Fibroblast of upper back skin (primary cell): ENCODE measurements at regions not wholly inside any gene's neighbourhood (a gene's known extent, or its start where the extent isn't known, plus 50 kb on each side); places are given as distances from the start of the nearest gene placed in this dataset.

Source experiments
- DNase-seq: peaks from one replicate; pipeline ENCODE4 v3.0.0-alpha.2; 2013

- no peak for DNase-seq
Observed at GRCh38 chr16:73669535-73670274, 621.8 kb upstream of the ZFHX3 start.

DNA sequence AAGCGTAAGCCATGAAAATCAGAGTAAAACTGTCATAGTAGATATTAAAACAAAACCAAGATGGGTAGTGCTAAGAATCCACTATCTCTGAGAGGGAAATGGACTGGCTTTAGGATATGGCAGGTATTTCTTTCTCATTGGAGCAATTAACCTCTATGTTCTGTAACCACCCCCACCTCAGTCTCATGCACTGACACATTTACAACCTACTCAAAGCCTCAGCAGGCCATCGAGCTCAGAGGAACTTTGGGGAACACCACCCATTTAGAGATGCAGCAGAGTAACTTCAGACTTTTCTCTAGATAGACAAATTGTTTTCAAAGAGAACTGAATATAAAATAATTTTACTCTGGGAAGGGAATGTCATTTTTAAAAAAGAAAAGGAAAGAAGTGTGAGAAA lies 615.8 kb upstream of the ZFHX3 start:
- no peak for DNase-seq

DNA sequence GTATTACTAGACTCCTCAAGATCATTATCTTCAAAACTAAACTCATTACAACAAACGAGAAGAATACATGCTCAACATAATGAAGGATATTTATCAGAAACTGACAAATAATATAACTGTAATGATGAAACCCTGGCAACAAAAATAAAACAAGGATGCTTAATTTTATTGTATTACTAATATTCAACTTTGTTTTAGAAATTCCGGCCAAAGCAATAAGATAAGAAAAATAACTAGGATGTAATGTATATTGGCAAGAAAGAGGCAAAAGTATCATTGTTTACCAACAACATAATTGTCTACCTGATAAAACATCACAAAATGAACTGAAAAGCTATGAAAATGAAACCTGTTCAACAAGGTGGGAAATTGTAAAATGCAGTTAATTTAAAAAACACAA lies 588.3 kb upstream of the ZFHX3 start:
- DNase-seq, result no peak

DNA sequence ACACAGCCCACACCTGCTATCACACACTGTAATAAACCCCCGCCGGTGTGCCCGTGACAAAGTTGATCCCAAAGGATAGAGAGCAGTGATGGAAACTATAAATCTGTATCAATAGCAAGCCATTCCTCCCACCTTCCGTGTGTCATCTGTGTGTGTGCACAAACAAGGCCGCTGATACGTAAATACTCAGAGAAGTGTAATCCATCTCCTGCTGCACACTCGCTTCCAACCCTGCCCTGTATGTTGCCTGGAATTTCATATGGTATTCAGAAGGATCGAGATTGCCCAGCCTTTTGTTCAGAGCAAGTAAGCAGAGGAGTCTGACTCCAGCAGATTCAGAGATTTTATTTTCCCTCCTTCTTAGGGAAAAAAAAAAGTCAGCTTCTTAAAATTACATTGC lies 581.1 kb upstream of the ZFHX3 start:
- DNase-seq, result no peak

DNA sequence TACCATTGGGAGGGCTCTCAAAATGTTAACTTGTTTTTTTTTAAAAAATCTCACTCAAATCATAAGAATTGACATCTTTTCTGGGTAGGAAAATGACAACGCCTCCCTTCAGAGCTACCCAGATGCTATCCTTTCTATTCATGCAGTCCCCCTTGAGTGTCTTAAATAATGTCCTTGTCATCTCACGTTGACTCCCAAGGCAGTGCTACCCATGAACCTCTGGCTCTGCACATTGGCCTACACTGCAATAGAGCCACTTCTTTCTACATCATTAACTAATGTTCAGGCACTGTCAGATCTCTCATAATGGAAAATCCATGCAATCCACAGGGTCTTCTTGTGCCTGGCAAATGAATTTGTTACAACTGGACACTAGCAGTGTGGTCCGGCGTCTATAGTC lies 569.8 kb upstream of the ZFHX3 start:
- no peak for DNase-seq

DNA sequence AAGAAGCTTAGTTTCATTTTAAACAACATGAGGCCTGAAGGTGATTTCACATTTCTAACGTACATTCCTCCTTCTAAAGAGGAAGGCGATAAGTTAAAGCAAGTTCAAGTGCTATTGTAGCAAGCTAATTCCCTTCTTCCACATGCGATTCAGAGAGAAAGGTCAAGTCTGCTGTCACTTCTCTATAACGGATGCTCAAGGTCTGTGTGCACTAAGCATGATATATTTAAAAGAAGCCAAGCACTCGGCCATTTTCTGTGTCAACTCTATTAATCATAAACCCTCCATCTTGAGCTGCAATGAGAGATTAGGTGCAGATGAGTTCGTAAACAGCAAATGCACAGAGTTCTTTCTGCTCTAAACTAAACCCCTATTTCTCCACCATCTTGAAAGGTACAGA lies 568.8 kb upstream of the ZFHX3 start:
- DNase-seq, result no peak

GRCh38 chr16:73616166-73616753 lies 568.3 kb upstream of the ZFHX3 start:
- peak; percentile 11 for DNase-seq

- DNase-seq, result no peak
Observed at GRCh38 chr16:73615071-73615940, 567.4 kb upstream of the ZFHX3 start.

DNA sequence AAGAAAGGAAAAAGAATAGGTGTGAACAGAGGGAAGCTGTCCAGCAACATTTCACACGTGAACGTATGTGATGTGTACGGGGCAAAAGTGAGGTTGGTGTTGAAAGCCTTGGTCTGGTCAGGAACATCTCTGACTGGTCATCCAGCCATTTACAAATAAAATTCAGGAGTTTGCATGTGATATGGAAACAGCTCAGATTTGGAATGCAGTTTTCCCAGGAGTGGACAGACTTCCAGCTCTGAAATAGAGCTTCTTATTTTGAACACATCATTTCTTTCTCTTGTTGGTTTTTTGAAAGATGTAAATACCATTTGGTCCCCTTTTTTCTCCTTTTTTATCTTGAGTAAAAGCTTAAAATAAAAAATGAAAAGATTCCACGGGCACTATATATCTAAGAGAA lies 566.2 kb upstream of the ZFHX3 start:
- DNase-seq, result no peak

- no peak for DNase-seq
Observed at GRCh38 chr16:73610605-73611156, 562.8 kb upstream of the ZFHX3 start.

- no peak for DNase-seq
Observed at GRCh38 chr16:73610160-73610559, 562.2 kb upstream of the ZFHX3 start.

DNA sequence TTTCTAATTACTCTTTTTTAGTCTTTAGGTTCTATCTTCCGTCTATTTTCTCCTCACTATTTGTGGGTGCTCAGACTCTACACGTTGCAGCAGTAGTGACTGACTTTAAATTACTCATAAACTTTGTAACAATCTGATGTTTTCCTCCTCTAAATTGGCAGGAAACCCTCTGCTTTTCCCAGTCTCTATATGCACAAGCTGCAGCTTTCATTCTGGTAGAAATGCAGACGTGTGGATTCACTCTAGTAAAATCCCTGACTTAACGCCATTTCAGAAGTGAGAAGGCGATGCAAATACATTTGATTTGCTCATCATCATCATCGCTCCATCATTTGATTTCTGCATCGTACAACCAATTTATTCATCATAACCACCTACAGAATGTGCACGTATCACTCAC lies 561.0 kb upstream of the ZFHX3 start:
- DNase-seq, result no peak

DNA sequence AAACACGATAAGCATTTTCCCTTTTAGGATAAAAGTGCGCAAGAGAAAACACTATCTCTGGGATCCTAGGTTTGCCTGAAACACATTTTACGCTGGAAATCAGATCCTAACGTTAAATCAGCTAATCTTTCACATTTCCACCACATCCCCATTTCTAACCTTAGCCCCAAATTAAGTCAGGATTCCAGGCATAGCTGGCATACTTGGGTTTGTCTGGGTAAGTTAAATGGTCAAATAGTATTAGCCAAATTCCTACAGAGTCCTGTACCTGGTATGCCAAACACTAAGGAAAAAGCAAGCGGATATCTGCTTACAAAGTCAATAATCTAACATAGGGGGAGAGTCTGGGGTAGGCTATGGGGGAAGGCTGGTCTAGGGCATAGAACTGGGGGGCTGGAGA lies 557.4 kb upstream of the ZFHX3 start:
- no peak for DNase-seq

DNA sequence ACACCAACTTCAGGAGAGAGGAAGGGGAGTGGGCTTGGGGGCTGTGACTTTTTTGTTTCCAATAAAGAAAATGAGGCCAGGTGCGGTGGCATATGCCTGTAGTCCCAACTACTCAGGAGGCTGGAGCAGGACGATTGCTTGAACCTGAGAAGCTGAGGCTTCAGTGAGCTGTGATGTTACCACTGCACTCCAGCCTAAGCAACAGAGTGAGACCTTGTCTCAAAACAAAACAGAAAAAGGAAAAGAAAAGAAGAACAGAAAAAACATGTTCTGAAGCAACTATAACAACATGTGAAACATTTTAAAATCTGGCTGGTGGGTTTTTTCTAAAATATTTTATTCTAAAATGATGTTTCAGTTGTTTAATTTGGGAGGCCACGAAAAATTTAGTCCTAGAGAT lies 554.0 kb upstream of the ZFHX3 start:
- DNase-seq, result no peak

DNA sequence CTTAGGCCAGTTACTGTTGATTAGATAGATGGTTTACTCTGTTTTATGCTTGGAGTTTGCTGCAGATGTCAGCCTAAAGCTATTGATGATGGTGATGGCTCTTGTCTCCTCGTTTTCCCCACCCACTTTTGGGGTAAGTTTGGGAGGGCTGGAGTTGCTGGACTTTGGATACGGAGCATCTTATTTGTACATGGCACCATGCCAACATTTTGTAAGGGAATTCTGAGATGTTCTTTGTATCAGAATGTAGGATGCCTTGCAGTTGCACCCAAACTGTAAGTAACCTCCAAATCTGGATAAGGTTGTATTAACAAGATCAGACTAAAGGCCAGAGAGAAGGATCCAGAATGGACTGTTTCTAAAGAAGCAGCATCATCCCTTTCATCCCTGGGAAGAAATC lies 551.9 kb upstream of the ZFHX3 start:
- no peak for DNase-seq

GRCh38 chr16:73599351-73599750 lies 551.4 kb upstream of the ZFHX3 start:
- DNase-seq, result no peak

GRCh38 chr16:73584157-73584556 lies 536.2 kb upstream of the ZFHX3 start:
- DNase-seq, result no peak

- DNase-seq, result peak; percentile 19
Observed at GRCh38 chr16:73572135-73572828, 524.4 kb upstream of the ZFHX3 start.

DNA sequence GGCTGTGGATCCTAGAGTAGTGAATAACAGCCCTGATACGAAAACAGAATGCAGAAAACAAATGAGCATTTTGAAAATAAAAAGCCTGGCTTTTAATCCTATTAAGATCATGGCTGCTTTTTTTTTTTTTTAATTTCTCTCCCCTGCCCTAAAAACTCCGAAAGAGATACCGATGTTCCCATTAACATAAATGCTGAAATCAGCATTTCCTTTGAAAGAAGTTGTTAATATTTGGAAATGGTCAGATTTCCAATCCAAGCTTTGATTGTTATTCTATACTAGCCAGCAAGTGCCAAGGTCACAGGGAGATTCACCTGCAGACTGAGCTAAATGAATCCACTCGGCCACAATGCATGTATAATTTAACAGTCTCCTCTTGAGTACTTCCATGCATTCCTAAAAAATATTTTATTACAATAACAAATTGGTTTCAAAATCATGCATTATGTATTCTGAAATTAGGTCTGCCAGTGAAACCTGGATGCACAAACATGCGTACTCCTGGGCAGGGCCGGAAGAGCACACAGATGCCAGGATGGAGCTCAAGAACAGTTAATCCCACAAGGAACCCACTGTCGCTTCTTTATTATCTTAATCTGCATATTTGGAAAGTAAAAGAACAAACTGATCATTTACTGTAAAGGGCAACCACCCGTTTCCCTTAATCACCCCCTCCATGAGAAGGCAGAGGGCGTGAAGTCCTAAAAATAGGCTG lies 521.5 kb upstream of the ZFHX3 start:
- no peak for DNase-seq

GRCh38 chr16:73568769-73569168 lies 520.8 kb upstream of the ZFHX3 start:
- DNase-seq, result no peak

DNA sequence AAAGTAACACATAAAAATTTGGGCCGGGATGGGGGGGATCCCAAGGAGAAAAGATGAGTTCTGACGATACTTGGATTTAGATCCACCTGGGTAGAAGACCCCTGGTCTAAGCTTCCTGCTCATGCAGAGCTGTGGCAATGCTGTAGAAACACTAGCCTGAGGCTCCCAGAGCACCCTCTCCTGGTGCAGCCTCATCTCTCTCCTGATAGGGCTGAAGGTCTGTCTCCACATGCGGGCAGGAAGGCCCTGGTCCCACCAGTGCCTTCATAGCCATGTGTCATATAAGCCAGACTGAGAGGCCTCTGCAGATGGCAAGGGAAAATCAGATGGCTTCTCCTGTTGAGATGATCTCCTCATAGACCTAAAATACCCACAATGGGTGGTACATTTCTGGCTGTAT lies 518.0 kb upstream of the ZFHX3 start:
- DNase-seq, result no peak

DNA sequence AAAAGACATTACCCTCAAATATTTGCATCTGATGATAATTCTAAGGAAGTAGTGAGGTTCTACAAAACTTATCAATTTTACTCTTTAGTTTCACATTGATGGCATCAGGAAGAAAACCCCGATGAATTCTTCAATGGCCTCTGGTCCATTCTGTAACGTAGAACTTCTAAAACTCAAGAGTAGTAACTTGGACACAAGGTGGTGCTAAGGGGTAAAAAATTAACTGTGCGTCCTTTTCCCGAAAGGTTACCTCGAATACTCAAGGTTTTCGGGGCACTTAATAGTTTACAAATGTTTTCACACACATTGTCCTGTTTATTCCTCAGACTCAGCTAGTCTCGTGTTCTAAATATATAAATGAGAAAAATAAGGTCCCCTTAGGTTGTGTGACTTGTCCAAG lies 517.3 kb upstream of the ZFHX3 start:
- DNase-seq, result peak; percentile 18
